ENCODE measurements at regions not wholly inside any gene's neighbourhood (a gene's known extent, or its start where the extent isn't known, plus 50 kb on each side); places are given as distances from the start of the nearest gene placed in this dataset.
"Not testable (repeated sequence)": the region's sequence is repeated elsewhere in the genome, so short reads cannot be mapped to it uniquely, and the experiment has no call there.

DNA sequence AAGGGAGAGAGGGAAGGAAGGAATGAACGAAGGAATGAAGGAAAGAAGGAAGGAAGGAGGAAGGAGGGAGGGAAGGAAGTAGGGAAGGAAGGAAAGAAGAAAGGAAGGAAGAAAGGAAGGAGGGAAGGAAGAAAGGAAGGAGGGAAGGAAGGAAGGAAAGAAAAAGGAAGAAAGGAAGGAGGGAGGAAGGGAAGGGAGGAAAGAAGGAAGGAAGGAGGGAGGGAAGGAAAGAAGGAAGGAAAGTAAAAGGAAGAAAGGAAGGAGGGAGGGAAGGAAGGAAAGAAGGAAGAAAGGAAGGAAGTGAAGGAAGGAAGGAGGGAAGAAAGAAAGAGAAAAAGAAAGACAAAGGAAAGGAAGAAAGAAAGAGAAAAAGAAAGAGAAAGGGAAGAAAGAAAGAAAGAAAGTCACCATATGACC lies 442.4 kb downstream of the RBFOX1 start:
- POLR2A ChIA-PET, result no interaction called here
- CTCF ChIA-PET, result no interaction called here

DNA sequence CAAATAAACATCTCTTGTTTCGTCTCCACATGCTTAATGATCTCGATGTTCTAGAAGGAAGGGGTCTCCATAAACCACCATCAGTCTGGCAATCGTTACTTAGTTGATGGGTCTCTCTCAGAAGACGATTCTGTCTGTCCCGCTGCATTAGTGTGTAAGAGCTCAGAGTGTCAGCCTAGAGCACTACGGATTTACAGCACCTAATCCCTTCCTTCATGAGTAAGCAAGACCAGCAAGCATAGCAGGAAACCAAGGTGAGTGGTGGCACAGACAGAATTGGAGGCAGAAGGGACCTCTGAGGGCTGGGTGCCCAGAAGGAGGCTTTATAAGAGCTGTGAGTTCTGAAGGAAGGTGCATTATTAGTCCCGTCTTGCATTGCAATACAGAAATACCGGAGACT lies 440.1 kb downstream of the RBFOX1 start:
- CTCF ChIA-PET, result no interaction called here
- POLR2A ChIA-PET, result no interaction called here

DNA sequence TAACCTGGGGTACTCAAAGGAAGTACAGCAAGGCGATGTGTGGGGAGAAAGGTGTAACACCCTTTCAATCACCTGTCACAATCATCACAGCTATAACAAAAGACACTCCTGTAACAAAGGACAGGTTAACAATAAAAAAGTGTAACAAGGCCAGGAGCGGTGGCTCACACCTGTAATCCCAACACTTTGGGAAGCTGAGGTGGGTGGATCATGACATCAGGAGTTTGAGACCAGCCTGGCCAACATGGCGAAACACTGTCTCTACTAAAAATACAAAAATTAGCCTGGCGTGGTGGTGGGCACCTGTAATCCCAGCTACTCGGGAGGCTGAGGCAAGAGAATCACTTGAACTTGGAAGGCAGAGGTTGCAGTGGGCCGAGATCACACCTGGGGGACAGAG lies 436.4 kb downstream of the RBFOX1 start:
- POLR2A ChIA-PET, CTCF ChIA-PET: not testable (repeated sequence)

DNA sequence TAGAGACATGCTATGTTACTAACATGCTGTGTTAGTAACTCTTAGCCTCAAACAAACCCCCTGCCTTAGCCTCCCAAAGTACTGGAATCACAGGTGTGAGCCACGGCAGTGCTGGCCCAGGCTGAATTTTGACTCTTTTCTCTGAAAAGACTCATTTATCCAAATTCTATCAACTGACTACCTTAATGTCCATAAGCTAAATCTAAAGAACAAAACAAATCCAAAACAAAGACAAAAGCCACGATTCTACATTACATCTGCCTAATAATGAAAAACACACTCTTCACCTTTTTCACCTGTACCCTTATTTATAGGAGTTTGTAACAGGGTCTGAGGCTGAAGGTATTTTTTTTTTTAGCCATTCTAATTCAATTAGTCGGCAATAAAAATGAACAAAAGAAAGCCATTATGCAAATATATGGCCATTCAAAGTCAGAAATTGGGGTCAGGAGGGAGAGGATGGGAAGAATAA lies 432.5 kb downstream of the RBFOX1 start:
- POLR2A ChIA-PET, result no interaction called here
- CTCF ChIA-PET, result no interaction called here

DNA sequence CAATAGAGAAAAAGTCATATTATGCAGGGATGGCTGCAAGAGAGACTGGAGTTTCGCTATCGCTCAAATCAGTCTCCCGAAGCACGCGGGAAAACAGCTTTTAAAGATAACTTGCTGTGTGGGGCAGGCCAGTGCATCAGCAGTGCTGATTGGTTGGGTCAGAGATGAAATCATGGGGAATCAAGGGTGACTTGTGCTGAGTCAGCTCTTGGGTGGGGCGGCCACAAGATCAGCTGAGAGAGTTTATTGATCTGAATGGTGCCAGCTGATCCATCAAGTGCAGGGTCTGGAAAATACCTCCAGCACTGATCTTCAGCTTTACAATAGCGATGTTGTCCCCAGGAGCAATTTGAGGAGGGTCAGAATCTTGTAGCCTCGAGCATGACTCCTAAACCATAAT lies 430.5 kb downstream of the RBFOX1 start:
- CTCF ChIA-PET, result no interaction called here
- POLR2A ChIA-PET, result no interaction called here
